ENCODE measurements at regions not wholly inside any gene's neighbourhood (a gene's known extent, or its start where the extent isn't known, plus 50 kb on each side); places are given as distances from the start of the nearest gene placed in this dataset.
"Not testable (repeated sequence)": the region's sequence is repeated elsewhere in the genome, so short reads cannot be mapped to it uniquely, and the experiment has no call there.

DNA sequence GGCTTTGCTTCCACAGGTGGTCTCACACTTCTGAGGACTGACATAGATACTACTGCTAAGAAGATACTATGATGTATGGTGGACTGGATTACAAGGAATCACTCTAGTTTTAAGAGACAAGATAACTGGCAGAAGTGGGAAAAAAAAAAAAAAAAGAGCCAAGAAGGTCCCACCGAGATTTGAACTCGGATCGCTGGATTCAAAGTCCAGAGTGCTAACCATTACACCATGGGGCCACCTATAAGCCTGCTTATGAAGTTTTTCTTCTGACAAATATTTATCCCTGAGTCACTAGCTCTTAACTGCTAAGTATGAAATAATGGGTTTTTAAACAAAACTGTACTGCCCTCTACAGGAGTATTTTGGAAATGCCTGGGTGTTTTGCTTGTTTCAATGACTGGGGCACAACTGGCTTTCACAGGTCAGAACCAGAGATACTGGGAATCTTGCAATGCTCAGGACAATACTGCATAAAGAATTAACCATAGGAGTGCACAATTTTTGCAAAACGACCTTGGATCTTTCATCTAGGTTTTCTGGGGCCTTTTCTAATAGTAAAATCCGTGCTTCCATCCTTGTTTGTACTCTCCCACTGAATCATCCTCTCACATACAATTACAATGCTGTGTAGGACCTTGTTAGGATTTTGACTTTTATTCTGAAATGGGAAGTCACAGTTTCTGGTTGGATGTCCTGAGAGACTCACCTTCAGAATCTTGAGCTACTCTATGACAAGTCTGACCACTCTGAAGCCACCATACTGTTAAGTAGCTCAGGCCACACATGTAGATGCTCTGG lies 116.3 kb downstream of the OR2B2 start:
- TF ChIP-seq CTCF (IDR thresholded peaks at IDR 0.05; ENCODE audit: borderline replicate concordance), result peak; percentile 82
- Histone ChIP-seq H3K4me3 (no peak overlapping the region), H3K9me3 (replicated peaks) (no peaks in the 10 kb centered on the region), H3K4me1 (peaks cover 19% of the 10 kb centered on the region), H3K36me3 (no peaks in the 10 kb centered on the region), H3K27ac (replicated peaks) (no peak overlapping the region), H3K27me3 (ENCODE audit: low read depth) (peaks cover 42% of the 10 kb centered on the region)
- intact Hi-C loops (cut with micrococcal nuclease), result no loop called here
- DNase-seq, result no peak

DNA sequence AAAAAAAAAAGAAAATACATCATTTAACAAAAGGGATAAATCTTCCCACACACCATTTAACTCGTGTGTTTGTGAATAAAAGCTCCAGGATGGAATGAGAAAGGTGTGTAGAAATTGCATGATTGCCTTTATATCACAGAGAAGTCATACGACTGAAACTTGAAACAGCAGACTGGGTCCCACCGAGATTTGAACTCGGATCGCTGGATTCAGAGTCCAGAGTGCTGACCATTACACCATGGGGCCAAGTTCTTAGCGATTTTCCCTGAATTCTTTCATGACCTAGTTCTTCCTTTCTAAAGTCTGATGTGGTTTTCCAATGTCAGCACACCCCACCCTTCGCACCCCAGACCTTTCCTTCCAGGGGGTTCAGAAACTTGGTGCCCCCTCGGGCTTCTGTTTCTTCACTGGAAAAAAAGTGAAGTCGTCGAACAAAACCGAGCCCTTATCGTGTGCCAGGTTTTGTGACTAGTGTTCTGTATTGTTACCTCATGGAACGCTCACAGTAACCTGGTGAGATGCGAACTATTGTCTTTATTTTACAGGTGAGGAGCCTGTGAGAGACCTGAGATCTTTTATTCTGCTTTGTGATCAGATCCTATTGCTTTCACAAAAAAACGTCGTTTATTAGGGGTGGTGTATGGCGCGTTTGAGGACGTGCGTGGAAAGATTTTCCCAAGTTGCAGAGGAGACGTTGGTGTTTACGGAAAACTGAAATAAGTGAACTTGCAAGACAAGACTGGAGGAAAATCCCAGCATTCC lies 120.8 kb downstream of the OR2B2 start:
- DNase-seq, result peak; percentile 45
- no peak for TF ChIP-seq CTCF (IDR thresholded peaks at IDR 0.05; ENCODE audit: borderline replicate concordance)
- Histone ChIP-seq H3K9me3 (replicated peaks) (no peaks in the 10 kb centered on the region), H3K4me1 (peaks cover 19% of the 10 kb centered on the region), H3K27ac (replicated peaks) (peak overlapping the region; percentile 54), H3K4me3 (peak overlapping the region; percentile 70), H3K27me3 (ENCODE audit: low read depth) (peaks cover 62% of the 10 kb centered on the region), H3K36me3 (no peaks in the 10 kb centered on the region)
- intact Hi-C loops (cut with micrococcal nuclease), result no loop called here

GRCh38 chr6:27788376-27788775 lies 123.8 kb downstream of the OR2B2 start:
- H3K27me3 ChIP-seq (ENCODE audit: low read depth), result peaks cover 92% of the 10 kb centered on the region
- DNase-seq; H3K36me3 ChIP-seq; H3K4me3 ChIP-seq; H3K9me3 ChIP-seq (replicated peaks); intact Hi-C loops (cut with micrococcal nuclease); H3K27ac ChIP-seq (replicated peaks): not testable (repeated sequence)
- peaks cover 19% of the 10 kb centered on the region for H3K4me1 ChIP-seq

DNA sequence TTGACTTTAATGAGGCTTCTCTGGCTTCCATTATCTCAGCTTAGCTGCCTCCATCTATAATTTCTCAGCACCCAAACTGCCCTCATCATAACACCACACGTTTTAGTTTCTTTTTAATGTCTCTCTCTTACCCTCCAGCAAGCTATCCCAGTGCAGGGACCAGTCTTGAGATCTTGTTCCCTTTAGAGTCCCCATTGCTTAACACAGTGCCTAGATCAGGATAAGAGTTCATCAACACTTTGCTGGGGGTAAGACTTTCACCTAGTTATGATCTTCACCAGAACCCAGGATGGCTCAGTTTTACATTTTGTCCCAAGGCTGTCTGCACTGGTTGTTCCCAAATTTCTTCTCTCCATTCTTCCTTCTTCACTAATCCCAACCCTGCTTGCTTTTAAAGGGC lies 126.1 kb downstream of the OR2B2 start:
- DNase-seq, result no peak
- H3K9me3 ChIP-seq (replicated peaks), result no peaks in the 10 kb centered on the region
- TF ChIP-seq CTCF (IDR thresholded peaks at IDR 0.05; ENCODE audit: borderline replicate concordance), result no peak
- intact Hi-C loops (cut with micrococcal nuclease), result no loop called here
- H3K27me3 ChIP-seq (ENCODE audit: low read depth), result peaks cover 88% of the 10 kb centered on the region
- no peak overlapping the region for H3K27ac ChIP-seq (replicated peaks)
- H3K4me1 ChIP-seq, result no peaks in the 10 kb centered on the region
- H3K36me3 ChIP-seq, result no peaks in the 10 kb centered on the region
- H3K4me3 ChIP-seq, result no peak overlapping the region

DNA sequence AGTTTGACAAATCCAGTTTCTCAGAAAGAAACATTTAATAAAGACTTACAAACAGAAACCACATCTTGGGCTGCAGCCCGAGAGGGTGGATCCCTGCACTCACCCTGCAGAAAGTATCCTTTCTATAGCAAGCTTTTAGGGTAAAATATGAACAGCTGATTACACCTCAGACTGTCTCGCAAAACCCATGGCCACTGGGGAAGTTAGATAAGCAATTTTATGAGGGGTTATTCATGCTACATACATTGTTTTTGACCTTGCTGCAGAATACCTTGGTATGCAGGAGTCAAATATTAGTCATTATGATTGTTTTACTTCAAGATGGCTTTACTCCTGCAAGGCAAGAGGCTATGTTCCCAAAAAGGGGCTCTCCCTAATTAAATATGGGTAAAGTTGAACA lies 126.9 kb downstream of the OR2B2 start:
- no peak overlapping the region for H3K4me3 ChIP-seq
- H3K4me1 ChIP-seq, result no peaks in the 10 kb centered on the region
- intact Hi-C loops (cut with micrococcal nuclease), result no loop called here
- peaks cover 89% of the 10 kb centered on the region for H3K27me3 ChIP-seq (ENCODE audit: low read depth)
- no peak for TF ChIP-seq CTCF (IDR thresholded peaks at IDR 0.05; ENCODE audit: borderline replicate concordance)
- H3K36me3 ChIP-seq, result no peaks in the 10 kb centered on the region
- H3K9me3 ChIP-seq (replicated peaks), result no peaks in the 10 kb centered on the region
- H3K27ac ChIP-seq (replicated peaks), result no peak overlapping the region
- DNase-seq, result no peak

GRCh38 chr6:27782748-27783147 lies 129.4 kb downstream of the OR2B2 start:
- TF ChIP-seq CTCF (IDR thresholded peaks at IDR 0.05; ENCODE audit: borderline replicate concordance), result no peak
- Histone ChIP-seq H3K27me3 (ENCODE audit: low read depth) (peaks cover 85% of the 10 kb centered on the region), H3K4me3 (no peak overlapping the region), H3K27ac (replicated peaks) (no peak overlapping the region), H3K36me3 (no peaks in the 10 kb centered on the region), H3K4me1 (no peaks in the 10 kb centered on the region), H3K9me3 (replicated peaks) (no peaks in the 10 kb centered on the region)
- intact Hi-C loops (cut with micrococcal nuclease), result no loop called here
- DNase-seq, result no peak
